Limb (tissue), 2 donors: ENCODE measurements at regions not wholly inside any gene's neighbourhood (a gene's known extent, or its start where the extent isn't known, plus 50 kb on each side); places are given as distances from the start of the nearest gene placed in this dataset.

ENCODE experiments used
- DNase-seq, 2 donors: peaks; one replicate each; pipeline ENCODE4 v3.0.0-alpha.2; 2016; ENCODE audit errors: extremely low spot score in 2 of 2

DNA sequence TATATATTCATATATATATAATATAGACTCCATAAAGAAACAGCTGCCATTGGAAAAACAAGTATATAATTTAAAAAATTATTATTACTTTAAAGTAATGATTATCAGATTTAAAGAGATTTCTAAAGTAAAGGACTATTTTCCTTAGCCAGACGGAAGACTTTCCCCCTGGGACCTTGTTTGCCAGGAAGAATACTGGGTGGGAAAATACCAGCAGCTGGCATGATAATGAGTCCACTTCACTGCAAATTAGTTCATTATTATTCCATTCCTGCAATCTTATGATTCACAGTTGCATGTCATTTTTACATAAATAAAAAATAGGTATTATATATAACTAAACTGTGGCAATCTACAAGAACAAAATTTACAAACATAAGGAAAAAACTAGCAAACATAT is 339.8 kb upstream of the CDH7 start:
- no peak for DNase-seq

DNA sequence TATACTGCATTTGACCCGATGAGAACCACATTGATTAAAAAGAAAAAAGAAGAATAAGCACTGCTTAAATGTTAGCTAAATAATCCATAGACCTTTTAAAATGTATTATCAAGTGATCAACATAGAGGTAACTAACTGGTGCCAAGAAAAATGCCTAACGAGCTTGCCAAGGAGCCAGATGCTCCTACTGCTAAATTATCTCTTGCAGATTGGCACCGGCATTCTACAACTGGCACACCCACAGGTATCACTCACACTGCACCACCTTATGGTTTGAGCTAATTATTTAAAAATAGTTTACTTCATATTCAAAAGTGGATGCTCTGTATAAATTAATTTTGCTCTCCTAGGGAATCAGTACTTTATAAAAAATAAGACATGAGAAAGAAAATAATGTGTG is 341.6 kb upstream of the CDH7 start:
- DNase-seq = no peak

DNA sequence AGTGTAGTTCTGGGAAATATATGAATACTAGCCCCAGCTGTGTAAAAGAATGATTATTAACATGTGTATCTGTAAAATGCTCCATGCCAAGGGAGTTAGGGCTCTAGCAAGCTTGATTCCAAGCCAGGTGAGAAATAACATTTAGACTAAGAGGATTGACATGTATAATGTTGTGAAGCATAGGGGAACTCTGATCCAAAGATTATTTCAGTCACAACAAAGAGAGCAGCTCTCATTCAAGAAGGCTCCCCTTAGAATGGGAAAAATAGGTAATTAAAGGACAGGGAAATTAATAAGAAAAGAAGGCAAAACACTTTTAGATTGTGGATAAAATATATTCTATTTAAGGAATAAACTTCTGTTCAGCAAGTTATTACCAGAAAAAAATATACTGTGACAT is 347.3 kb upstream of the CDH7 start:
- no peak for DNase-seq

DNA sequence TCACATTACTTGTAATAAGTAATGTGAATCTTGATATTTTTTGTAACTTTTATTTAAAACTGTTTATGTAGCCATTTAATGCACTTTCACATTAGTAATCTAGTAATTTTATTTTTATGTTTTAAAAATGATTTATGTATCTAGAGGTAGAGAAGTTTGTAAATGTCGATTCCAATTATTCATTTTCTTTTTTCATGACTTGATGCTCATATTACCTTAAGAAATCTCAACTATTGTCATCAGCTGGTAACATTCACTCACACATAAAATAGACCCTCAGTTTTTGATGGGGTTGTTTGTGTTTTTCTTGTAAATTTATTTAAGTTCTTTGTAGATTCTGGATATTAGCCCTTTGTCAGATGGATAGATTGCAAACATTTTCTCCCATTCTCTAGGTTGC is 351.7 kb upstream of the CDH7 start:
- no peak for DNase-seq

- DNase-seq = no peak
Observed at GRCh38 chr18:65398347-65399075, 352.3 kb upstream of the CDH7 start.

GRCh38 chr18:65380986-65381385 is 369.8 kb upstream of the CDH7 start:
- DNase-seq = no peak

DNA sequence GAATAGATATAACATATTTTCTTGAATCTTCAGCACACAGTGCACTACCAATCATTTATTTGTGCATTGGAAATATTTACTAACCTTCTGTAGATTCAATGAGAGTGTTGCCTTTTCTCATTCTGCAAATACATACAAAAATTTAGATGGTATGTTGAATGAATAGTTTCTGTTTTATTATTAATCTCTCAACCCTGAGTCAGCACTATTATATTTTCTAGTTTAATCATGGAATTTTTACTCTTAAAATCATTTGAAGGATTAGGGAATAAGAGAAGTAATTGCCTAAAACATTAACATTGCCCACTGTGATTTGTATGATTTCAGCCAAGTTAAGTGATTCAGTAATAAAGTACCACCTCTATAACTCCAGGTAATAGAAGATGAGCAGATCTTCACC is 370.2 kb upstream of the CDH7 start:
- DNase-seq = no peak

DNA sequence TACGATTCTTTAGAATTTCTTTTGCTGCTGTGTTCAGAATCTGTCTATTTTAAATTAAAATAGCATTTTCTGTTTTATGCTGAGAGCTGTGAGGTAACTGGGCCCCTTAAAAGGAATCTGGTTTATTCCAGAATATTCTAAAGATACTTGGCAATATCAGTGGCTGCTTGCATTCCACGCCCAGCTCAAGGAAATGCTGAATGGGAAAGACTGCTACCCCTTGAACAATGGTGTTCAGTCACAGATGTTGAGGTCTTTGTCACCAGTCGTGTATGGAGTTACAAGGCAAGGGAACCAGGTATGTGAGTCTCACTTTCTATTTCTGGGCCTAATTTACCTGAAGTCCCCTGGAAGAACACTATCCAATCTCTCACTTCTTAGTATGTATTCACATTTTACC is 377.9 kb upstream of the CDH7 start:
- no peak for DNase-seq

DNA sequence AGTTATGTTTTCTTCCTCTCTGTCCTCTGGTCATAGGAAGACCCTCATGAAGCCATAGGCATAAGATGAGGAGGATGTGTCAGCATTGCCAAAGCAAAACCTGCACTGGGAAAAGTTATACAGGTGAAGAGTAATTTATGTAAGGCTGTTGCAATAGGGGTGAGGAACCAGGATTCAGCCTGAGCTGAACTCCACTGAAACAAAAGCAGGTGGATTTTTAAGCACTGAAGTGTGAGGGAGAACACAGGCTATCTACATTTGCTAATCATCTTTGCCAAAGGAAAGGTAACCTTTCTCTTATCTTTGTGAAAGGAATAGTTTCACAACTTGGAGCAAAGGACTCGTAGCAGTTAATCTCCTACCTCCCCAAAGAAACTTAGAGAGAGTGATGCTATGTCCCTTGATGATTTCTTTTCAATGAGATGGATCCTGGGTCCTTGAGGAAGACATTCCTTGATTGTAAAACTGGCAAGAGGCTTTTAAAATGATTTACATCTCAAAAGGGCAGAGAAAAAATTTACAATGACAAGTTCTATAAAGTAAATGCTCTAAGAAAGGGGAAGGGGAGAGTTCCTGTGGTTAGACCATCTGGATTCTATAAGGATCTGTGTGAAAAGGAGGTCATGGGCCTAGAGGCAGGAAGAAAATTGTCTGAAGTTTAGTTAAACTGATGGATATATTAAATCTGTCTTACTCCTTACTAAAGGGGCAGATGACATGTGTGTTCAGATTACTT is 385.4 kb upstream of the CDH7 start:
- DNase-seq = peak in 1 of 2 donors; percentile 15

- DNase-seq = no peak
Observed at GRCh38 chr18:65363911-65364632, 386.7 kb upstream of the CDH7 start.

DNA sequence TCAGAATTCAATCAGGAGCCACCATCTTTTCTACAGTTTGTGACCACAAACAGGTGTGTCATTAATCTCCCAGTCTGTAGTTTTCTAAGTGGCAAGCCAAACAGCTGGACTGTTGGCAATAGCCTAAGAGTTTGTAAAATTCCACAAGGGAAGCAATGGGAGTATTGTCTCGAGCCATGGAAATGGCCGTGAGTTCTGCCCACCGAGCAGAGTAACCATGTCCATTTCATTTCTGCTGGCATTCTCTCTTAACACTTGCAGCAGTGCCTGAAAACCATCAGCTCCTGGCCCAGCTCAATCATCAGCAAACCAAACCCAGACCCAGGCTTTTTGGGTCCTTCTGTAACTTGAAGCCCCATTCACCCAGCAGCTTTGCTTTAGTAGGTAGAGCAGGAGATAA is 387.8 kb upstream of the CDH7 start:
- no peak for DNase-seq

DNA sequence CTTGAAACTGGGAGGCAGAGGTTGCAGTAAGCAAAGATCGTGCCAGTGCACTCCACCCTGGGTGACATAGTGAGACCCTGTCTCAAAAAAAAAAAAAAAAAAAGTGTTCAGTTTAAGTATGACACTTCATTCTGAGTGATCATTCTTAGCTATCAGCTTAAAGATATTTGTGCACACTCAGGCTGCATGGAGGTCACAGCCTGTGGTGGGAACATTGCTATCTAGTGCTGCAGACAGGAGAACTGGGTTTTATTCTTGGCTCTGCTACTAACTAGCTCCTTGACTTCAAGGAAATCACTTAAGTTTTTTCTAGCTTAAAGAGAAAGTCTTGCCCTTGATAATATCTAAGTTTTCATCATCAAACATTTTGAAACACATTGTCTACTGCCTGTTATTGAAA is 391.3 kb upstream of the CDH7 start:
- DNase-seq = no peak

DNA sequence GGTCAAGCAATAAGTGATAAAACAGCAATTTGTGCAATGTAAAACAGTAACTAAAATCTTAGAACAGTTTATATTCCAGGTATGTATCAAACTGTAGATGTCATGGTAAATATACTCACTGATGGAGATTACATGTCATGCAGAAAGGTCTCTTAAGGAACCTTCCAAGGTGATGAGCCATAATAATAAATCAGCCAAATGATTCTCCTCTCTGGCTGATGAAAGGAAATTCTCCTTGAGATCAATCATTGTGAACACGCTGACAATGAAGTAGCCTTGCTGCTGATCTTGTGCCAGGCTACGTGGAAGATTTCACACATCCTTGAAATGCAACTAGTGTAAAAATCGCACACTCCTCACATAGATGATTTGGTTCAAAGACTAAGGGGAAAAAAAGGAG is 392.5 kb upstream of the CDH7 start:
- DNase-seq = no peak

DNA sequence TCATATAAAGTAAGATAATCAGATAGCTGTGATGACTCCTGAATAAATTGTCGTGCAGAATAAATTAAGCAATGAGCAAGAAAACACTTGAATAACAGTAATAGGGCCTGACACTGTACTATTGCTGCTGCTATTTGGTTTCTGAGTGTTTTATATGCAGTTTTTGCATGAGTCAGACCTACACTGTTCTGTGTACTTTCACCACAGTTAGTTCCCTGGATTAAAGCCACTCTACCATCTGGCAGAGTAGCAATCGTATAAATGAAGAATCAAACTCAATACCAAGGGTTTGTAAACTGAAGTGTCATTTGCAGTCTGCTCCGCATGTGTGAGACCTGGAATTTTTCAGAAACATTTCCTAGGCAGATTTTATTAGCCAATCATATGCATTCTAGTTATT is 398.6 kb upstream of the CDH7 start:
- peak in 1 of 2 donors; percentile 5 for DNase-seq

DNA sequence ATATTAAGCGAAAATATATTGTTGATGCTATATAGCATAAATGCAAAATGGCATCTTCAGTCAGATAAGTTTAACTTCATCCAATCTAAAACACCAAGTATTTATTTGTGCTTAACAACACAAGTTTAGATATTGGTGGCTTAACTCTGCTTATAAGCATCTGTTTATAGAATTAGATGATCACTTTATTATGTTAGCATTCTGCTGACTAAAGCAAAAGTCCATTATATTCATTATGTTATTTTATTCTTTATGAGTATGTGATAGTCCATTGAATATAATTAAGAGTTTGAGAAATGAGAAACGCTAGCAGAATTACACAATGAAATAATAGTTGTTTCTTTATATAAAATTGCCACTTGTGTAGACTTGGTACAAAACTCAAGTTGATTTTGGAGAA is 401.2 kb upstream of the CDH7 start:
- DNase-seq = no peak

DNA sequence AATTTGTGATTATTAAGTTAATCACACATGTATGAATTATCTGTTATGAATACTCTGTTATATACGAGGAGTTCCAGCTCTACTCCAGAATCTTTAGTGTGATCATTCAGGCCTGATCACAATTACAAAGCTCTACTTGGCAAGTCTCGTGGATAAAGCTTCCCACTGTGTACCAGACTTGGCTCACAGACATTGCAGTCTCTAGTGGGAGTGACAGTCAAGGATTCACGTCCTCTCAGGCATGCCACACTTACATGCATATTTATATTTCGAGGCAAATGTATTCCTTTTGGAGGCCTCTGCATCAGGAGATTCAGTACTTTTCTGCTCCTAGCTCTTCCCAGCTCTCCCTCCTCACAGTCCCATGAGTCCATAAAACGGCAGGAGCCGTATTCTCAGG is 403.4 kb upstream of the CDH7 start:
- no peak for DNase-seq

- DNase-seq = no peak
Observed at GRCh38 chr18:65346086-65346485, 404.7 kb upstream of the CDH7 start.

GRCh38 chr18:65343571-65343970 is 407.2 kb upstream of the CDH7 start:
- no peak for DNase-seq

- no peak for DNase-seq
Observed at GRCh38 chr18:65336411-65336810, 414.4 kb upstream of the CDH7 start.

- DNase-seq = no peak
Observed at GRCh38 chr18:65329010-65329409, 421.8 kb upstream of the CDH7 start.

DNA sequence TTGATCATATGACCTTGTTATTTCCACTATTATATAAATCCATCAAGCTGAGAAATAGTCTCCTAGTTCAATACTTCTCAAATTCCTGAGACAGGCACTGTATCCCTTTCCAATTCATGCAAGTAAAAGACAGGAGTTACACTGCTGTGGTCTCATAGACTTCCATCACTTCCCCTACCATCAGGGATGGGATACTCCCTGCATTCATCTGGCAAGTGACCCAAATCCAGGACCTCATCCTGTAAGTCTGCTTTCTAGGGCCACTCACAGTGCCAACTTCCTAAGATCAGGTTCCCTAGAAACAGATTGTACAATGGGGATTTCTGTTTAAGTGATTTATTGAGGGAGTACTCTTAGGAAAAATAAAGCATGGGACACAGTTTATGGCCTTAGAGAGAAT is 424.0 kb upstream of the CDH7 start:
- DNase-seq = no peak

GRCh38 chr18:65322895-65323294 is 427.9 kb upstream of the CDH7 start:
- no peak for DNase-seq

- DNase-seq = no peak
Observed at GRCh38 chr18:65298422-65298821, 452.4 kb upstream of the CDH7 start.
